Panc1 (cell line): ENCODE measurements at regions not wholly inside any gene's neighbourhood (a gene's known extent, or its start where the extent isn't known, plus 50 kb on each side); places are given as distances from the start of the nearest gene placed in this dataset.

Source experiments
- ATAC-seq: fragments of 200-7000 bp; cut with Tn5 transposase; 2 replicates; pipeline ENCODE4 v1.9.1; 2020; ENCODE audit warnings: mild to moderate bottlenecking, moderate library complexity
- BruUV-seq: library from RNA; stranded (reverse); fragments of 400-500 nt; replicated peaks from 2 replicates; lab custom pipeline; 2021; lab: Mats Ljungman, UMichigan
- CTCF ChIA-PET: fragments of 300-600 bp; sonication (Branson Sonifier 250); formaldehyde crosslinking; loops from one replicate; lab custom pipeline; 2022; ENCODE audit warnings: antibody characterized with exemption; lab: Charles Lee
- POLR2A ChIA-PET: fragments of 300-600 bp; sonication (Branson Sonifier 250); formaldehyde crosslinking; loops from one replicate; lab custom pipeline; 2022; ENCODE audit warnings: antibody characterized with exemption; lab: Charles Lee
- DNase-seq: peaks from one replicate; pipeline ENCODE4 v3.0.0-alpha.2; 2010; ENCODE audit warnings: low read depth, low spot score
- H3K27ac ChIP-seq: 2 replicates; pipeline ENCODE4 v1.5.1; 2011; ENCODE audit warnings: mild to moderate bottlenecking, low read length, inconsistent platforms
- H3K27me3 ChIP-seq: fragments of 200-500 bp; sonication (Bioruptor generic); 2 replicates; pipeline ENCODE4 v1.6.0; 2014; ENCODE audit warnings: low read length, inconsistent platforms; ENCODE audit not compliant: control insufficient read depth, insufficient read depth
- H3K36me3 ChIP-seq: fragments of 200-500 bp; sonication (Bioruptor generic); 2 replicates; pipeline ENCODE4 v1.5.1; 2014; ENCODE audit warnings: inconsistent platforms, mild to moderate bottlenecking, low read length, moderate library complexity; ENCODE audit not compliant: control insufficient read depth, insufficient read depth
- H3K4me1 ChIP-seq: 2 replicates; pipeline ENCODE4 v1.5.1; 2011; ENCODE audit warnings: inconsistent platforms, mild to moderate bottlenecking, low read length, moderate library complexity; ENCODE audit not compliant: control insufficient read depth, insufficient read depth
- H3K4me3 ChIP-seq, 2 experiments: 2 replicates each; pipeline ENCODE4 v1.5.1; 2011 to 2012; ENCODE audit warnings: low read depth in 2 of 2, low read length in 2 of 2, mild to moderate bottlenecking in 2 of 2, inconsistent platforms in 1 of 2, moderate library complexity in 1 of 2
- H3K9me3 ChIP-seq: fragments of 200-500 bp; sonication (Bioruptor generic); 2 replicates; pipeline ENCODE4 v1.5.1; 2014; ENCODE audit warnings: low read depth, mild to moderate bottlenecking, inconsistent platforms, low read length, moderate library complexity; ENCODE audit not compliant: control insufficient read depth, insufficient read depth
- POLR2AphosphoS5 ChIP-seq: IDR thresholded peaks from 2 replicates; pipeline ENCODE4 v1.6.1; 2012; ENCODE audit warnings: mild to moderate bottlenecking, low read depth, low read length, moderate library complexity
- SIN3A ChIP-seq: IDR thresholded peaks from 2 replicates; pipeline ENCODE4 v1.6.1; 2012; ENCODE audit warnings: low read depth, mild to moderate bottlenecking, low read length, moderate library complexity, borderline replicate concordance; ENCODE audit not compliant: insufficient read depth
- TCF7L2 ChIP-seq: IDR thresholded peaks from 2 replicates; pipeline ENCODE4 v1.6.1; 2011; ENCODE audit warnings: mild to moderate bottlenecking, low read depth, low read length, inconsistent platforms
- in situ Hi-C: cut with HindIII; loops from 2 replicates; pipeline ENCODE4 v1.10.0; 2016; ENCODE audit warnings: low sequenced_read_pairs, low pct_unique_long_range_greater_than_20kb
- intact Hi-C: fragments of 100-400 bp; cut with micrococcal nuclease; formaldehyde crosslinking; loops from one replicate; pipeline ENCODE4 v1.10.0; 2022; ENCODE audit not compliant: unreplicated experiment
- TF ChIP-seq, protein P1 (sequence below): fragments of 450-650 bp; IDR thresholded peaks from 2 replicates; pipeline ENCODE4 v1.5.1; 2017; ENCODE audit warnings: mild to moderate bottlenecking
- TF ChIP-seq, protein P2 (sequence below), 2 experiments: IDR thresholded peaks; 2 replicates each; pipeline ENCODE4 v1.6.1; 2011 to 2012; ENCODE audit warnings: low read depth in 2 of 2, control low read depth in 1 of 2, low read length in 1 of 2, mild to moderate bottlenecking in 1 of 2, moderate library complexity in 1 of 2; ENCODE audit not compliant: insufficient read depth in 1 of 2

DNA sequence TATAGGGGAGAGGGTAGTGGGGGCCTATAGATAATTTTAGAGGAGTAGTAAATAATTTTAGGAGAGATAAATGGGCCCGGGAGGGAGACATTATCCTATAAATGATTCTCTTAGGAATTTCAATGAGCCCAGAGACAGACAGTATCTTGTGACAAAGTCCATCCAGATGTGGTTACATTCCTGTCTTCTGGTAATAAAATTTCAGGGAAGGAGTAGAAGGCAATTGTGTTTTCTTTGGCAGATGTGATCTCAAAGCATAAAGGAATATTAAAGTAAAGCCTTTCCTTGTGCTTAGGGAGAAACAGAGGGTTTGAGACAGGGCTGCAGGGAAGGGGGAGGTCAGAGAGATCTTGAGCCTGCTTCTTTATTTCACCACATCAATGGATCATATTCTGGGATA, 979.8 kb upstream of the GJE1 start:
- ATAC-seq (no peak), DNase-seq (no peak)
- H3K4me3 ChIP-seq = no peak overlapping the region
- intact Hi-C loops (no loop called here), in situ Hi-C loops (no loop called here)
- CTCF ChIA-PET = no interaction called here
- POLR2A ChIA-PET = no interaction called here
- peak; percentile 40; the same call in 1 of the 2 replicates for TF ChIP-seq TCF7L2
- TF ChIP-seq, protein P1, sequence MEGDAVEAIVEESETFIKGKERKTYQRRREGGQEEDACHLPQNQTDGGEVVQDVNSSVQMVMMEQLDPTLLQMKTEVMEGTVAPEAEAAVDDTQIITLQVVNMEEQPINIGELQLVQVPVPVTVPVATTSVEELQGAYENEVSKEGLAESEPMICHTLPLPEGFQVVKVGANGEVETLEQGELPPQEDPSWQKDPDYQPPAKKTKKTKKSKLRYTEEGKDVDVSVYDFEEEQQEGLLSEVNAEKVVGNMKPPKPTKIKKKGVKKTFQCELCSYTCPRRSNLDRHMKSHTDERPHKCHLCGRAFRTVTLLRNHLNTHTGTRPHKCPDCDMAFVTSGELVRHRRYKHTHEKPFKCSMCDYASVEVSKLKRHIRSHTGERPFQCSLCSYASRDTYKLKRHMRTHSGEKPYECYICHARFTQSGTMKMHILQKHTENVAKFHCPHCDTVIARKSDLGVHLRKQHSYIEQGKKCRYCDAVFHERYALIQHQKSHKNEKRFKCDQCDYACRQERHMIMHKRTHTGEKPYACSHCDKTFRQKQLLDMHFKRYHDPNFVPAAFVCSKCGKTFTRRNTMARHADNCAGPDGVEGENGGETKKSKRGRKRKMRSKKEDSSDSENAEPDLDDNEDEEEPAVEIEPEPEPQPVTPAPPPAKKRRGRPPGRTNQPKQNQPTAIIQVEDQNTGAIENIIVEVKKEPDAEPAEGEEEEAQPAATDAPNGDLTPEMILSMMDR = no peak
- BruUV-seq = no TSS peak
- H3K4me1 ChIP-seq = no peaks in the 10 kb centered on the region
- no peaks in the 10 kb centered on the region for H3K9me3 ChIP-seq
- no peaks in the 10 kb centered on the region for H3K27me3 ChIP-seq
- H3K27ac ChIP-seq = no peak overlapping the region
- H3K36me3 ChIP-seq = no peaks in the 10 kb centered on the region

DNA sequence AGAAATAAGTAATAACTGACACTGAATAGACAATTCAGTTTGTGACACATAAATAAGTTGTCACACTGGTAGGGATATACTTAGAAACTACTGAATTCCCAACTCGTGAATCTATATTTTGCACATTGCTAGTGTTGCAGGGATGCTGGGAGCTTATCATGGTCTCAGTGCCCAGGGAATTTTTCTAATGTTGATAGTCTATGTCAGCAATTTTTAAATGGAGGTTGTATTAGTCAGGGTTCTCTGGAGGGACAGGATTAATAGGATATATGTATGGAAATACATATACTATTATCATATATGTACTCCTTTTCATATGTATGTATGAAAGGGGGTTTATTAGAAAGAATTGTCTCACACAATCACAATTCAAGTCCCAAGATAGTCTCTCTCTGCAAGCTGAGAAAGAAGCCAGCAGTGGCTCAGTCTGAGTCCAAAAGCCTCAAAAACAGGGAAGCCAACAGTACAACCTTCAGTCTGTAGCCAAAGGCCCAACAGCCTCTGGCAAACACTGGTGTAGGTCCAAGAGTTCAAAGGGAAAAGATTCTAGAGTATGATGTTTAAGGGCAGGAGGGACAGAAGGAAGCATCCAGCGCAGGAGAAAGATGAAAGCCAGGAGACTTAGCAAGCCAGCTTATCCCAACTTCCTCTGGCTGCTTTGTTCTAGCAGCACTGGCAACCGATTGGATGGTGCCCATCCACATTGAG, 980.9 kb upstream of the GJE1 start:
- H3K27me3 ChIP-seq = no peaks in the 10 kb centered on the region
- POLR2A ChIA-PET = no interaction called here
- in situ Hi-C loops (no loop called here), intact Hi-C loops (no loop called here)
- CTCF ChIA-PET = no interaction called here
- peak overlapping the region; percentile 44; the same call in 1 of the 2 replicates for H3K27ac ChIP-seq
- no TSS peak for BruUV-seq
- no peak for DNase-seq
- H3K4me1 ChIP-seq = no peaks in the 10 kb centered on the region
- H3K9me3 ChIP-seq = no peaks in the 10 kb centered on the region
- TF ChIP-seq SIN3A = no peak
- TF ChIP-seq TCF7L2 = no peak
- no peak for TF ChIP-seq POLR2AphosphoS5
- TF ChIP-seq, protein P1 = no peak
- TF ChIP-seq, protein P2, sequence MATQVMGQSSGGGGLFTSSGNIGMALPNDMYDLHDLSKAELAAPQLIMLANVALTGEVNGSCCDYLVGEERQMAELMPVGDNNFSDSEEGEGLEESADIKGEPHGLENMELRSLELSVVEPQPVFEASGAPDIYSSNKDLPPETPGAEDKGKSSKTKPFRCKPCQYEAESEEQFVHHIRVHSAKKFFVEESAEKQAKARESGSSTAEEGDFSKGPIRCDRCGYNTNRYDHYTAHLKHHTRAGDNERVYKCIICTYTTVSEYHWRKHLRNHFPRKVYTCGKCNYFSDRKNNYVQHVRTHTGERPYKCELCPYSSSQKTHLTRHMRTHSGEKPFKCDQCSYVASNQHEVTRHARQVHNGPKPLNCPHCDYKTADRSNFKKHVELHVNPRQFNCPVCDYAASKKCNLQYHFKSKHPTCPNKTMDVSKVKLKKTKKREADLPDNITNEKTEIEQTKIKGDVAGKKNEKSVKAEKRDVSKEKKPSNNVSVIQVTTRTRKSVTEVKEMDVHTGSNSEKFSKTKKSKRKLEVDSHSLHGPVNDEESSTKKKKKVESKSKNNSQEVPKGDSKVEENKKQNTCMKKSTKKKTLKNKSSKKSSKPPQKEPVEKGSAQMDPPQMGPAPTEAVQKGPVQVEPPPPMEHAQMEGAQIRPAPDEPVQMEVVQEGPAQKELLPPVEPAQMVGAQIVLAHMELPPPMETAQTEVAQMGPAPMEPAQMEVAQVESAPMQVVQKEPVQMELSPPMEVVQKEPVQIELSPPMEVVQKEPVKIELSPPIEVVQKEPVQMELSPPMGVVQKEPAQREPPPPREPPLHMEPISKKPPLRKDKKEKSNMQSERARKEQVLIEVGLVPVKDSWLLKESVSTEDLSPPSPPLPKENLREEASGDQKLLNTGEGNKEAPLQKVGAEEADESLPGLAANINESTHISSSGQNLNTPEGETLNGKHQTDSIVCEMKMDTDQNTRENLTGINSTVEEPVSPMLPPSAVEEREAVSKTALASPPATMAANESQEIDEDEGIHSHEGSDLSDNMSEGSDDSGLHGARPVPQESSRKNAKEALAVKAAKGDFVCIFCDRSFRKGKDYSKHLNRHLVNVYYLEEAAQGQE (IDR thresholded peaks at IDR 0.05; ENCODE audit: insufficient read depth in 1 of 2, low read depth in 2 of 2, low read length in 1 of 2) = no peak
- H3K36me3 ChIP-seq = no peaks in the 10 kb centered on the region
- ATAC-seq = no peak
- H3K4me3 ChIP-seq = no peak overlapping the region
